ENCODE measurements at regions not wholly inside any gene's neighbourhood (a gene's known extent, or its start where the extent isn't known, plus 50 kb on each side); places are given as distances from the start of the nearest gene placed in this dataset.
A peak's percentile ranks its signal among the peaks of the same experiment; 100 is the strongest.

DNA sequence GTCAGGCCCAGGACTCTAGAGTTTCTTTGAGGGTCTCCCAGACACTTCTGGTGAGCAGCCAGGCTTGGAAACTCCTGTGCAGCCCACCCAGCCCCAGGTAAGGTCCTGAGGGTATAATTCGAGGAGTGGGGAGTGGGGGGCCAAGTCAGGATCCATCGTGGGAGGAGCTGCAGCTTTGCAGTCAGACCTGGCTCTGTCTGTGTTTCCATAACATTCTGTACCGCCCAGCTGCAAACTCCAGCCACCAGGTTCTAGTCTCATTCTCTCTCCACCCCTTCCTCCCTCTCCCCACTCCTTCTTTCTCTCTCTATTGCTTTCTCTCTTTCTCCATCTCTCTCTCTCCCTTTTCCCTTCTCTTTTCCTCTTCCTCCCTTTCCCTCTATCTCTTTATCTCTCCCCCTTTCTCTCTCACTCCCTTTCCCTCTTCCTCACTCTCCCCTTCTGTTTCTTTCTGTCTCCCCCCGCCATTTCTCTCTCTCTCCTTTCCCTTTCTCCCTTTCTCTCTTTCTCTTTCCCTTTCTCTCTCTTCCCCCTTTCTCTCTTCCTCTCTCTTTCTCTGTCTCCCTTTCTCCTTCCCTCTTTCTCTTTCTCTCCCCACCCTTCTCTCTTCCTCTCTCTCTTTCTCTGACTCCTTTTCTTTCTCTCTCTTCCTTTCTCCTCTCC, 127.2 kb downstream of the MN1 start:
- H2BK5ac ChIP-seq (ENCODE audit: low read depth, low read length) = no peak overlapping the region

More for the DNA sequence above, 127.2 kb downstream of the MN1 start:
- no peak overlapping the region for H2BK15ac ChIP-seq (ENCODE audit: low read length)
- H3K4ac ChIP-seq (replicated peaks; ENCODE audit: insufficient read length, low read depth, low read length) = no peak overlapping the region
- H4K91ac ChIP-seq (replicated peaks; ENCODE audit: insufficient read length, low read length) = no peak overlapping the region
- H3K9ac ChIP-seq (replicated peaks in 1 of 4; ENCODE audit: extremely low read depth in 1 of 4, low read depth in 3 of 4, low read length in 3 of 4) = 0 out of 7 replicates have a peak overlapping the region, but pooled peaks of 1 of the 4 experiments have one; percentile 12
- no peak overlapping the region for H3K23ac ChIP-seq (ENCODE audit: insufficient read length)
- no peak overlapping the region for H2AK5ac ChIP-seq (ENCODE audit: low read depth, low read length)
- no peak overlapping the region for H2BK120ac ChIP-seq (replicated peaks; ENCODE audit: low read depth, low read length)
- peaks cover 0 to 2% of the 10 kb centered on the region in 2 experiments for H4K20me1 ChIP-seq (replicated peaks in 1 of 2; ENCODE audit: control insufficient read depth in 1 of 2, insufficient read depth in 2 of 2, low read length in 2 of 2)
- CTCF ChIA-PET (ENCODE audit: partially characterized antibody) = interaction anchor here (1.0 to 1.5 kb wide), 4 partner anchors 11 to 264 kb away, joined by 3 to 4 read pairs (median 4); no protein-coding TSS in a partner anchor
- no peak for DNase-seq (ENCODE audit: low read depth in 1 of 2, low spot score in 2 of 2)
- H3K23me2 ChIP-seq (ENCODE audit: low read depth, low read length) = no peaks in the 10 kb centered on the region
- H3K4me1 ChIP-seq (replicated peaks in 1 of 4; ENCODE audit: control insufficient read depth in 3 of 4, insufficient read depth in 4 of 4, low read length in 3 of 4) = peaks cover 8 to 27% (median 15%) of the 10 kb centered on the region in 4 experiments
- no peaks in the 10 kb centered on the region for H3K79me2 ChIP-seq (ENCODE audit: control insufficient read depth in 1 of 2, insufficient read depth in 2 of 2, low read length in 2 of 2)
- no peak for FAIRE-seq
- no peak overlapping the region for H2BK12ac ChIP-seq (ENCODE audit: low read depth, low read length)
- H3K4me2 ChIP-seq (ENCODE audit: insufficient read depth in 1 of 2, low read depth in 2 of 2, low read length in 2 of 2) = no peak overlapping the region
- no peak overlapping the region for H3K27ac ChIP-seq (ENCODE audit: low read depth, low read length)
- TF ChIP-seq, protein P1, sequence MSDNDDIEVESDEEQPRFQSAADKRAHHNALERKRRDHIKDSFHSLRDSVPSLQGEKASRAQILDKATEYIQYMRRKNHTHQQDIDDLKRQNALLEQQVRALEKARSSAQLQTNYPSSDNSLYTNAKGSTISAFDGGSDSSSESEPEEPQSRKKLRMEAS (IDR thresholded peaks at IDR 0.05) = no peak
- TF ChIP-seq JUN (IDR thresholded peaks at IDR 0.05; ENCODE audit: low read depth, low read length) = no peak
- TF ChIP-seq GABPA (IDR thresholded peaks at IDR 0.05; ENCODE audit: borderline replicate concordance, insufficient read depth, low read length) = no peak
- TF ChIP-seq BACH1 (IDR thresholded peaks at IDR 0.05; ENCODE audit: low read length) = no peak
- no peak for TF ChIP-seq CEBPB (IDR thresholded peaks at IDR 0.05; ENCODE audit: low read depth, low read length)
- TF ChIP-seq POLR2AphosphoS5 (IDR thresholded peaks at IDR 0.05; ENCODE audit: low read depth, low read length) = no peak
- no peak for TF ChIP-seq CTBP2 (IDR thresholded peaks at IDR 0.05; ENCODE audit: borderline replicate concordance, insufficient read depth, insufficient read length, low read length)
- no peak for TF ChIP-seq JUND (IDR thresholded peaks at IDR 0.05; ENCODE audit: low read length)
- TF ChIP-seq KDM5A (IDR thresholded peaks at IDR 0.05; ENCODE audit: low read length) = no peak
- H3K14ac ChIP-seq (ENCODE audit: insufficient read length) = no peak overlapping the region
- WGBS, 2 experiments (ENCODE audit: extremely low coverage in 1 of 2, insufficient coverage in 1 of 2, insufficient read length in 1 of 2, insufficient replicate concordance in 2 of 2, low coverage in 1 of 2, low lambda C conversion rate in 2 of 2, missing lambda C conversion rate in 1 of 2) = 29 to 76% methylated on average over 1 to 4 of the region's 4 CpGs
- H3K4me3 ChIP-seq (ENCODE audit: extremely low read depth in 1 of 4, insufficient read depth in 2 of 4, low read depth in 3 of 4, low read length in 4 of 4) = no peak overlapping the region
- H3K36me3 ChIP-seq (ENCODE audit: control insufficient read depth in 2 of 4, insufficient read depth in 4 of 4, low read length in 3 of 4) = peaks cover 0 to 13% (median 1%) of the 10 kb centered on the region in 4 experiments; a peak in 1 of 8 replicates
- H2AFZ ChIP-seq (ENCODE audit: low read length) = no peak overlapping the region
- no peak overlapping the region for H2BK20ac ChIP-seq (ENCODE audit: low read length)
- H4K8ac ChIP-seq (ENCODE audit: extremely low read depth, insufficient read depth, low read length) = peak overlapping the region; percentile 32; the same call in 1 of the 2 replicates
- H3K27me3 ChIP-seq (replicated peaks in 1 of 4; ENCODE audit: control insufficient read depth in 3 of 4, extremely low read depth in 1 of 4, insufficient read depth in 3 of 4, low read length in 3 of 4) = no peaks in the 10 kb centered on the region
- no peak overlapping the region for H4K5ac ChIP-seq (ENCODE audit: insufficient read length, low read depth, low read length)
- H3K79me1 ChIP-seq (ENCODE audit: low read depth, low read length) = peaks cover 5% of the 10 kb centered on the region; the same call in 1 of the 2 replicates
- H3K56ac ChIP-seq (replicated peaks; ENCODE audit: insufficient read length, low read depth, low read length) = no peak overlapping the region
- H3K18ac ChIP-seq (ENCODE audit: extremely low read depth, low read length) = no peak overlapping the region
- H3K9me3 ChIP-seq (ENCODE audit: insufficient read depth in 2 of 2, low read depth in 1 of 2, low read length in 1 of 2) = no peaks in the 10 kb centered on the region
- POLR2A ChIA-PET (ENCODE audit: partially characterized antibody) = interaction anchor here (0.9 kb wide), 1 partner anchor 9 kb away, joined by 3 read pairs; no protein-coding TSS in a partner anchor

Data from H1 (cell line).